ENCODE measurements at regions not wholly inside any gene's neighbourhood (a gene's known extent, or its start where the extent isn't known, plus 50 kb on each side); places are given as distances from the start of the nearest gene placed in this dataset.

GRCh38 chr5:167832609-167833008 lies 458.8 kb upstream of the WWC1 start:
- TF ChIP-seq, protein P1, sequence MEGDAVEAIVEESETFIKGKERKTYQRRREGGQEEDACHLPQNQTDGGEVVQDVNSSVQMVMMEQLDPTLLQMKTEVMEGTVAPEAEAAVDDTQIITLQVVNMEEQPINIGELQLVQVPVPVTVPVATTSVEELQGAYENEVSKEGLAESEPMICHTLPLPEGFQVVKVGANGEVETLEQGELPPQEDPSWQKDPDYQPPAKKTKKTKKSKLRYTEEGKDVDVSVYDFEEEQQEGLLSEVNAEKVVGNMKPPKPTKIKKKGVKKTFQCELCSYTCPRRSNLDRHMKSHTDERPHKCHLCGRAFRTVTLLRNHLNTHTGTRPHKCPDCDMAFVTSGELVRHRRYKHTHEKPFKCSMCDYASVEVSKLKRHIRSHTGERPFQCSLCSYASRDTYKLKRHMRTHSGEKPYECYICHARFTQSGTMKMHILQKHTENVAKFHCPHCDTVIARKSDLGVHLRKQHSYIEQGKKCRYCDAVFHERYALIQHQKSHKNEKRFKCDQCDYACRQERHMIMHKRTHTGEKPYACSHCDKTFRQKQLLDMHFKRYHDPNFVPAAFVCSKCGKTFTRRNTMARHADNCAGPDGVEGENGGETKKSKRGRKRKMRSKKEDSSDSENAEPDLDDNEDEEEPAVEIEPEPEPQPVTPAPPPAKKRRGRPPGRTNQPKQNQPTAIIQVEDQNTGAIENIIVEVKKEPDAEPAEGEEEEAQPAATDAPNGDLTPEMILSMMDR (IDR thresholded peaks at IDR 0.05 in 4 of 5, conservative IDR thresholded peaks at IDR 0.05 in 1 of 5) = no peak
- no peak for TF ChIP-seq POLR2A (IDR thresholded peaks at IDR 0.05)

Measured in gastrocnemius medialis (tissue), 4 donors.